Sigmoid colon (tissue), 4 donors: ENCODE measurements at regions not wholly inside any gene's neighbourhood (a gene's known extent, or its start where the extent isn't known, plus 50 kb on each side); places are given as distances from the start of the nearest gene placed in this dataset.

Experiments
- CTCF ChIP-seq, 4 experiments: fragments of 450-650 bp in 3 of 4; fragments of 200-600 bp in 1 of 4; IDR thresholded peaks; one replicate each; pipeline ENCODE4 v1.5.1; 2016 to 2019; ENCODE audit warnings: antibody characterized with exemption in 4 of 4, mild to moderate bottlenecking in 3 of 4, moderate library complexity in 2 of 4
- EP300 ChIP-seq, 4 donors: sonication (generic); formaldehyde crosslinking; IDR thresholded peaks; one replicate each; pipeline ENCODE4 v1.6.1; 2017; ENCODE audit warnings: antibody characterized with exemption in 4 of 4
- POLR2A ChIP-seq, 2 donors: fragments of 450-650 bp; IDR thresholded peaks; one replicate each; pipeline ENCODE4 v1.6.1; 2016; ENCODE audit warnings: antibody characterized with exemption in 2 of 2, mild to moderate bottlenecking in 2 of 2, moderate library complexity in 2 of 2

- TF ChIP-seq POLR2A (IDR thresholded peaks at IDR 0.05) (no peak), CTCF (IDR thresholded peaks at IDR 0.05) (no peak), EP300 (IDR thresholded peaks at IDR 0.05) (no peak)
These were observed 172.9 kb upstream of the SEMA3E start for GRCh38 chr7:83821866-83822265.
